B cell (primary cell): ENCODE measurements at regions not wholly inside any gene's neighbourhood (a gene's known extent, or its start where the extent isn't known, plus 50 kb on each side); places are given as distances from the start of the nearest gene placed in this dataset.

Source experiments
- ATAC-seq: fragments of 200-7000 bp; cut with Tn5 transposase; one replicate; pipeline ENCODE4 v1.10.0; 2021; ENCODE audit warnings: low read depth, mild to moderate bottlenecking, moderate number of reproducible peaks, moderate library complexity
- CTCF ChIA-PET: fragments of 350-600 bp; sonication (Branson Sonifier 250); formaldehyde crosslinking; loops from one replicate; lab custom pipeline; 2021; ENCODE audit warnings: antibody characterized with exemption, inconsistent platforms; lab: Charles Lee
- POLR2A ChIA-PET: fragments of 350-600 bp; sonication (Branson Sonifier 250); formaldehyde crosslinking; loops from one replicate; lab custom pipeline; 2021; ENCODE audit warnings: antibody characterized with exemption; lab: Charles Lee
- DNase-seq: peaks from one replicate; pipeline ENCODE4 v3.0.0; 2013
- H2AFZ ChIP-seq: 2 replicates; pipeline ENCODE4 v1.6.1; 2012; ENCODE audit warnings: mild to moderate bottlenecking, low read depth, low read length; ENCODE audit not compliant: insufficient read depth, poor library complexity, severe bottlenecking
- H3K27ac ChIP-seq, 2 donors: 1 replicate in 1 of 2; 2 replicates in 1 of 2; pipeline ENCODE4 v1.5.1; 2012 to 2013; ENCODE audit warnings: low read length in 2 of 2, mild to moderate bottlenecking in 2 of 2, moderate library complexity in 1 of 2
- H3K27me3 ChIP-seq, 4 experiments: fragments of 200-600 bp in 1 of 4; sonication (generic) in 1 of 4; replicated peaks in 1 of 4; 1 replicate in 2 of 4; 2 replicates in 2 of 4; pipeline versions ENCODE4 v1.6.1 to v1.7.0; 2013 to 2016; ENCODE audit warnings: low read length in 3 of 4, mild to moderate bottlenecking in 2 of 4, mixed read lengths in 1 of 4, moderate library complexity in 1 of 4; ENCODE audit not compliant: insufficient read depth in 4 of 4, control insufficient read depth in 3 of 4; ENCODE audit errors: control extremely low read depth in 1 of 4
- H3K36me3 ChIP-seq, 2 experiments: replicated peaks in 1 of 2; 1 replicate in 1 of 2; 2 replicates in 1 of 2; pipeline versions ENCODE4 v1.6.1 to v1.7.1; 2013; ENCODE audit warnings: low read length in 1 of 2; ENCODE audit not compliant: insufficient read depth in 2 of 2, control insufficient read depth in 1 of 2; ENCODE audit errors: control extremely low read depth in 1 of 2, extremely low read depth in 1 of 2
- H3K4me1 ChIP-seq, 2 donors: fragments of 200-600 bp in 1 of 2; sonication (generic) in 1 of 2; 1 replicate in 1 of 2; 2 replicates in 1 of 2; pipeline versions ENCODE4 v1.5.1 to v1.6.1; 2013 to 2017; ENCODE audit warnings: low read length in 2 of 2; ENCODE audit not compliant: control insufficient read depth in 2 of 2, insufficient read depth in 2 of 2
- H3K4me2 ChIP-seq: replicated peaks from 2 replicates; pipeline ENCODE3; 2012; ENCODE audit warnings: mild to moderate bottlenecking, low read depth, low read length; ENCODE audit not compliant: poor library complexity, severe bottlenecking
- H3K4me3 ChIP-seq, 5 experiments: fragments of 200-600 bp in 1 of 5; sonication (generic) in 1 of 5; 1 replicate in 3 of 5; 2 replicates in 2 of 5; pipeline versions ENCODE4 v1.5.1 to v1.7.0; 2011 to 2016; ENCODE audit warnings: low read length in 4 of 5, mild to moderate bottlenecking in 4 of 5, low read depth in 2 of 5, control low read depth in 1 of 5, moderate library complexity in 1 of 5; ENCODE audit not compliant: insufficient read depth in 1 of 5; ENCODE audit errors: control extremely low read depth in 1 of 5, extremely low read depth in 1 of 5
- H3K79me2 ChIP-seq: fragments of 200-600 bp; sonication (generic); one replicate; pipeline ENCODE4 v1.6.0; 2016; ENCODE audit warnings: low read length; ENCODE audit not compliant: control insufficient read depth, insufficient read depth
- H3K9ac ChIP-seq: fragments of 200-600 bp; sonication (generic); 2 replicates; pipeline ENCODE4 v1.6.1; 2017; ENCODE audit warnings: mild to moderate bottlenecking, low read length, moderate library complexity
- H3K9me3 ChIP-seq, 3 donors: one replicate each; pipeline versions ENCODE4 v1.6.1 to v1.7.1; 2013; ENCODE audit warnings: low read length in 2 of 3; ENCODE audit not compliant: control insufficient read depth in 2 of 3, insufficient read depth in 1 of 3; ENCODE audit errors: control extremely low read depth in 1 of 3
- H4K20me1 ChIP-seq: 2 replicates; pipeline ENCODE4 v1.6.0; 2012; ENCODE audit warnings: mild to moderate bottlenecking, low read length; ENCODE audit not compliant: insufficient read depth, control insufficient read depth, poor library complexity, severe bottlenecking
- H3K27ac Mint-ChIP-seq: one replicate; pipeline ENCODE4 v1.8.0; 2021; ENCODE audit warnings: mixed read lengths
- H3K27me3 Mint-ChIP-seq: one replicate; pipeline ENCODE4 v1.8.0; 2021; ENCODE audit warnings: mixed read lengths
- H3K4me1 Mint-ChIP-seq: one replicate; pipeline ENCODE4 v1.8.0; 2021; ENCODE audit warnings: mixed read lengths
- H3K4me3 Mint-ChIP-seq: one replicate; pipeline ENCODE4 v1.8.0; 2021; ENCODE audit warnings: mixed read lengths
- H3K9me3 Mint-ChIP-seq: one replicate; pipeline ENCODE4 v1.8.0; 2022; ENCODE audit warnings: mixed read lengths; ENCODE audit not compliant: insufficient read depth
- CTCF ChIP-seq: fragments of 200-600 bp; IDR thresholded peaks from one replicate; pipeline ENCODE4 v1.8.0; 2022; ENCODE audit warnings: antibody characterized with exemption, mild to moderate bottlenecking
- EZH2 ChIP-seq: IDR thresholded peaks from 2 replicates; pipeline ENCODE4 v1.6.1; 2012; ENCODE audit warnings: borderline replicate concordance, low read depth, mild to moderate bottlenecking, moderate library complexity, low read length; ENCODE audit not compliant: insufficient read depth, poor library complexity, severe bottlenecking
- WGBS: methylation state at CpG from one replicate; pipeline ENCODE4 v1.1.5; 2013; ENCODE audit warnings: missing lambda C conversion rate; ENCODE audit not compliant: insufficient coverage; 5-methylcytosine and 5-hydroxymethylcytosine counted together
- intact Hi-C: fragments of 100-400 bp; cut with micrococcal nuclease; formaldehyde crosslinking; loops from one replicate; pipeline ENCODE4 v1.10.0; 2022

- H3K4me3 Mint-ChIP-seq, result no peak overlapping the region
- H3K36me3 ChIP-seq, result no peaks in the 10 kb centered on the region
- H3K79me2 ChIP-seq, result no peaks in the 10 kb centered on the region
- no peaks in the 10 kb centered on the region for H3K9me3 ChIP-seq
- H3K4me3 ChIP-seq, result no peak overlapping the region
- no peak overlapping the region for H3K27ac ChIP-seq
- H2AFZ ChIP-seq, result no peak overlapping the region
- H3K4me2 ChIP-seq, result no peak overlapping the region
- peaks cover 24% of the 10 kb centered on the region for H3K27me3 Mint-ChIP-seq
- H3K9me3 Mint-ChIP-seq, result no peaks in the 10 kb centered on the region
- no peak overlapping the region for H3K9ac ChIP-seq
- no peaks in the 10 kb centered on the region for H3K4me1 ChIP-seq
- no peak overlapping the region for H3K27ac Mint-ChIP-seq
- ChIA-PET CTCF (no interaction called here), POLR2A (no interaction called here)
- no peaks in the 10 kb centered on the region for H3K4me1 Mint-ChIP-seq
- TF ChIP-seq CTCF (no peak), EZH2 (no peak)
- no peaks in the 10 kb centered on the region for H3K27me3 ChIP-seq
- DNase-seq (no peak), ATAC-seq (no peak)
- intact Hi-C loops, result no loop called here
- WGBS, result 69% methylated on average over 2 of the region's 4 CpGs
- H4K20me1 ChIP-seq, result no peaks in the 10 kb centered on the region
Observed at GRCh38 chr12:107336695-107337094, 243.3 kb upstream of the CRY1 start.

DNA sequence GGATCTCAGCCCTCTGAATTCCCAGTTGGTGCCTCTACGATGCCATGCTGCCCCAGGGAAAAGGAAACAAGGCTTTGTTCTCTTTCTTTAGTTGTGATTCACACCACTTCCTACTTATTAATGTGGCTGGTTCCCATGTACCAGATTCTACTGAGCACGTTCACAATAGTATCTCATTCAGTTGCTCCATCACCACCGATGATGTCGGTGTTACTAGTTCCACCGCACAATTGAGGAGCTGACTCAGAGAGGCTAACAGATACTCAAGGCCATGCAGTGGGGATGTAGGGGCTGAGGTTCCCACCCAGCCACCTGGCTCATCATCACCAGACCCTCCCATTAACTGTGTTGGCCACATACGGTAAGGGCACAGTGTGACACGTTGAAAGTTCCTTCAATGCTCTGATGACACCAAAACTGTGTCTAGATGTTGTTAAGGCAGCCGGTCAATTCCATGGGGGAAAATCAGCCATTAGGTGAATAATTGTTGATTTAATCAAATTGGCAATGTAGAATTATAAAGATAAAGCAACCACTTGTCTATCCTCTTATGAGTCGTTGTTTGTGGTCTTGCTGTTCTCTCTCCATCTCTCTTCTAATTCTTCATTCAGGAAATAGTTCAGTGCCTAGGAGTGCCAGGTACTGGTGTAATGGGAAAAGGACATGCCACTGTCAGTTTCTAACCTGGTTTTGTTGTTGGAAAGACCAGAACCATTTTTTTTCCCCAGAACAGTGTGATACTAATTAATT, 244.2 kb upstream of the CRY1 start:
- Histone ChIP-seq H2AFZ (no peak overlapping the region), H3K79me2 (no peaks in the 10 kb centered on the region), H3K27me3 (no peaks in the 10 kb centered on the region), H3K9me3 (no peaks in the 10 kb centered on the region), H3K27ac (no peak overlapping the region), H3K4me1 (no peaks in the 10 kb centered on the region), H3K36me3 (no peaks in the 10 kb centered on the region), H3K9ac (no peak overlapping the region), H4K20me1 (no peaks in the 10 kb centered on the region), H3K4me3 (no peak overlapping the region), H3K4me2 (no peak overlapping the region)
- TF ChIP-seq EZH2, result no peak
- no peak for TF ChIP-seq CTCF
- intact Hi-C loops, result no loop called here
- no peak overlapping the region for H3K27ac Mint-ChIP-seq
- no peak overlapping the region for H3K4me3 Mint-ChIP-seq
- peaks cover 22% of the 10 kb centered on the region for H3K27me3 Mint-ChIP-seq
- ChIA-PET CTCF (no interaction called here), POLR2A (no interaction called here)
- no peaks in the 10 kb centered on the region for H3K9me3 Mint-ChIP-seq
- DNase-seq (no peak), ATAC-seq (no peak)
- 95% methylated on average over 7 of the region's 9 CpGs for WGBS
- no peaks in the 10 kb centered on the region for H3K4me1 Mint-ChIP-seq
